Dermis microvascular lymphatic vessel endothelial cell (primary cell): ENCODE measurements at regions not wholly inside any gene's neighbourhood (a gene's known extent, or its start where the extent isn't known, plus 50 kb on each side); places are given as distances from the start of the nearest gene placed in this dataset.

Experiments
- DNase-seq, 2 donors: peaks; one replicate each; pipeline versions ENCODE4 v3.0.0 to v3.0.0-alpha.2; 2010; ENCODE audit warnings: low read depth in 2 of 2

GRCh38 chr20:24185791-24186190 lies 197.2 kb upstream of the GGTLC1 start:
- no peak for DNase-seq

GRCh38 chr20:24181151-24181550 lies 192.6 kb upstream of the GGTLC1 start:
- no peak for DNase-seq

- no peak for DNase-seq
Measured at GRCh38 chr20:24169256-24169655, 180.7 kb upstream of the GGTLC1 start.

GRCh38 chr20:24166412-24166811 lies 177.8 kb upstream of the GGTLC1 start:
- no peak for DNase-seq

GRCh38 chr20:24166123-24166381 lies 177.5 kb upstream of the GGTLC1 start:
- no peak for DNase-seq

GRCh38 chr20:24165301-24166122 lies 176.9 kb upstream of the GGTLC1 start:
- DNase-seq = peak in 1 of 2 donors; percentile 7

GRCh38 chr20:24164360-24164759 lies 175.8 kb upstream of the GGTLC1 start:
- DNase-seq = peak in 1 of 2 donors; percentile 52

- peak in 1 of 2 donors; percentile 27 for DNase-seq
Measured at GRCh38 chr20:24163506-24163905, 174.9 kb upstream of the GGTLC1 start.

GRCh38 chr20:24160563-24161281 lies 172.1 kb upstream of the GGTLC1 start:
- peak; percentile 10 to 45 for DNase-seq

GRCh38 chr20:24158281-24158680 lies 169.7 kb upstream of the GGTLC1 start:
- no peak for DNase-seq

GRCh38 chr20:24157213-24157612 lies 168.6 kb upstream of the GGTLC1 start:
- no peak for DNase-seq

GRCh38 chr20:24153101-24154040 lies 164.8 kb upstream of the GGTLC1 start:
- no peak for DNase-seq

GRCh38 chr20:24151621-24152294 lies 163.2 kb upstream of the GGTLC1 start:
- DNase-seq = no peak

- DNase-seq = no peak
Measured at GRCh38 chr20:24150406-24150805, 161.8 kb upstream of the GGTLC1 start.

GRCh38 chr20:24149881-24150307 lies 161.3 kb upstream of the GGTLC1 start:
- peak in 1 of 2 donors; percentile 7 for DNase-seq

- no peak for DNase-seq
Measured at GRCh38 chr20:24149175-24149574, 160.6 kb upstream of the GGTLC1 start.

GRCh38 chr20:24148372-24148771 lies 159.8 kb upstream of the GGTLC1 start:
- DNase-seq = no peak

- DNase-seq = no peak
Measured at GRCh38 chr20:24147961-24148360, 159.4 kb upstream of the GGTLC1 start.

GRCh38 chr20:24147479-24147878 lies 158.9 kb upstream of the GGTLC1 start:
- no peak for DNase-seq

- DNase-seq = no peak
Measured at GRCh38 chr20:24146231-24146634, 157.7 kb upstream of the GGTLC1 start.

GRCh38 chr20:24144371-24144770 lies 155.8 kb upstream of the GGTLC1 start:
- DNase-seq = no peak
